ENCODE measurements at regions not wholly inside any gene's neighbourhood (a gene's known extent, or its start where the extent isn't known, plus 50 kb on each side); places are given as distances from the start of the nearest gene placed in this dataset.

DNA sequence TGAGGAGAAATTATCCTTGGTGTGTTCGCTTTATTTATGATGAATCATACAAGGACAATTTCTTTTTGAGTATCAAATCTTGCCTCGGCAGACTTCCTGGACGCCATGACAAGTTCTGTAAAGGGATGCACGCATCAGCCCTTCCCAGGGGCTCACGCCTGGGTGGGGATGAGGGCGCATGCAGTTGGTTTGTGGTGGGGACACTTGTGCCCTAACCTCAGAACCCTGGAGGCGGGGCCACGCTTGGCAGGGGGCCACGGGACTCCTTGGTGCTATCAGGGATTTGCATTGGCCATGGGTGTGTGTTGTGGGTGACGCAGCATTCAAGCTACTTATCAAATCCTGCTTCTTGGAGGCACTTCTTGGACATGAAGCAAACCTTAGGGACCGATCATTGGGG is 143.8 kb upstream of the RTL1 start:
- TF ChIP-seq, protein P1, sequence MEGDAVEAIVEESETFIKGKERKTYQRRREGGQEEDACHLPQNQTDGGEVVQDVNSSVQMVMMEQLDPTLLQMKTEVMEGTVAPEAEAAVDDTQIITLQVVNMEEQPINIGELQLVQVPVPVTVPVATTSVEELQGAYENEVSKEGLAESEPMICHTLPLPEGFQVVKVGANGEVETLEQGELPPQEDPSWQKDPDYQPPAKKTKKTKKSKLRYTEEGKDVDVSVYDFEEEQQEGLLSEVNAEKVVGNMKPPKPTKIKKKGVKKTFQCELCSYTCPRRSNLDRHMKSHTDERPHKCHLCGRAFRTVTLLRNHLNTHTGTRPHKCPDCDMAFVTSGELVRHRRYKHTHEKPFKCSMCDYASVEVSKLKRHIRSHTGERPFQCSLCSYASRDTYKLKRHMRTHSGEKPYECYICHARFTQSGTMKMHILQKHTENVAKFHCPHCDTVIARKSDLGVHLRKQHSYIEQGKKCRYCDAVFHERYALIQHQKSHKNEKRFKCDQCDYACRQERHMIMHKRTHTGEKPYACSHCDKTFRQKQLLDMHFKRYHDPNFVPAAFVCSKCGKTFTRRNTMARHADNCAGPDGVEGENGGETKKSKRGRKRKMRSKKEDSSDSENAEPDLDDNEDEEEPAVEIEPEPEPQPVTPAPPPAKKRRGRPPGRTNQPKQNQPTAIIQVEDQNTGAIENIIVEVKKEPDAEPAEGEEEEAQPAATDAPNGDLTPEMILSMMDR (IDR thresholded peaks at IDR 0.05) = no peak
- TF ChIP-seq ZFX (IDR thresholded peaks at IDR 0.05; ENCODE audit: borderline replicate concordance) = no peak

All from 22Rv1 (cell line).